K562 (cell line): ENCODE measurements at regions not wholly inside any gene's neighbourhood (a gene's known extent, or its start where the extent isn't known, plus 50 kb on each side); places are given as distances from the start of the nearest gene placed in this dataset.
A peak's percentile ranks its signal among the peaks of the same experiment; 100 is the strongest.

Experiments used
- CREB1 ChIP-seq, 2 experiments: sonication (generic) in 1 of 2; formaldehyde crosslinking in 1 of 2; IDR thresholded peaks; 2 replicates each; pipeline versions ENCODE4 v1.6.1 to v1.8.0; 2012 to 2022; ENCODE audit warnings: inconsistent platforms in 1 of 2, mild to moderate bottlenecking in 1 of 2, missing genetic modification reagents in 1 of 2, moderate library complexity in 1 of 2
- EHMT2 ChIP-seq: fragments of 450-650 bp; IDR thresholded peaks from 2 replicates; pipeline ENCODE4 v1.6.1; 2018; ENCODE audit warnings: antibody characterized with exemption
- ESRRB ChIP-seq: fragments of 250-450 bp; sonication (Bioruptor Pico); IDR thresholded peaks from 2 replicates; pipeline ENCODE4 v1.5.0; 2020; ENCODE audit warnings: mild to moderate bottlenecking, moderate library complexity, borderline replicate concordance
- EWSR1 ChIP-seq: fragments of 450-650 bp; IDR thresholded peaks from 2 replicates; pipeline ENCODE4 v1.6.1; 2018; ENCODE audit warnings: borderline replicate concordance, mild to moderate bottlenecking, low read depth, moderate library complexity; ENCODE audit not compliant: partially characterized antibody
- FOS ChIP-seq: IDR thresholded peaks from 3 replicates; pipeline ENCODE4 v1.6.1; 2011; ENCODE audit not compliant: insufficient read length; ENCODE audit errors: extremely low read depth
- IRF2 ChIP-seq: sonication (generic); formaldehyde crosslinking; IDR thresholded peaks from 2 replicates; pipeline ENCODE4 v1.8.1; 2022; ENCODE audit warnings: mild to moderate bottlenecking, missing genetic modification reagents
- MAZ ChIP-seq, 2 experiments: fragments of 450-650 bp in 1 of 2; sonication (generic) in 1 of 2; formaldehyde crosslinking; IDR thresholded peaks in 1 of 2; conservative IDR thresholded peaks in 1 of 2; 2 replicates each; pipeline versions ENCODE4 v1.4.0 to v1.5.0; 2020; ENCODE audit warnings: mild to moderate bottlenecking in 1 of 2, missing genetic modification reagents in 1 of 2
- MTA3 ChIP-seq: fragments of 450-650 bp; formaldehyde crosslinking; IDR thresholded peaks from 2 replicates; pipeline ENCODE4 v1.6.1; 2017; ENCODE audit warnings: mild to moderate bottlenecking, borderline replicate concordance
- NR2F6 ChIP-seq: fragments of 450-650 bp; formaldehyde crosslinking; IDR thresholded peaks from 2 replicates; pipeline ENCODE4 v1.4.0; 2020; ENCODE audit warnings: mild to moderate bottlenecking
- POLR2G ChIP-seq: fragments of 200-400 bp; formaldehyde crosslinking; IDR thresholded peaks from 2 replicates; pipeline ENCODE4 v1.6.1; 2017; ENCODE audit warnings: low read depth, mild to moderate bottlenecking, antibody characterized with exemption, low read length, moderate library complexity
- RB1 ChIP-seq: fragments of 450-650 bp; IDR thresholded peaks from 2 replicates; pipeline ENCODE4 v1.6.1; 2017; ENCODE audit warnings: low read depth, mild to moderate bottlenecking
- SIRT6 ChIP-seq: IDR thresholded peaks from one replicate; pipeline ENCODE4 v1.6.1; 2012; ENCODE audit warnings: low read depth, mild to moderate bottlenecking, control low read depth, inconsistent platforms, low read length, moderate library complexity
- SMARCA5 ChIP-seq: fragments of 450-650 bp; IDR thresholded peaks from 2 replicates; pipeline ENCODE4 v1.6.1; 2016
- U2AF2 ChIP-seq: fragments of 200-400 bp; formaldehyde crosslinking; optimal IDR thresholded peaks from 2 replicates; pipeline ENCODE3; 2017; ENCODE audit warnings: low read depth, mild to moderate bottlenecking, low read length
- ZNF12 ChIP-seq: sonication (generic); formaldehyde crosslinking; IDR thresholded peaks from 2 replicates; pipeline ENCODE4 v1.4.0; 2020; ENCODE audit warnings: mild to moderate bottlenecking, missing genetic modification reagents
- ZSCAN32 ChIP-seq: fragments of 450-650 bp; formaldehyde crosslinking; IDR thresholded peaks from 2 replicates; pipeline ENCODE4 v1.4.0; 2020; ENCODE audit warnings: mild to moderate bottlenecking, moderate library complexity
- TF ChIP-seq, protein P1 (sequence below): fragments of 150-350 bp; IDR thresholded peaks from 2 replicates; pipeline ENCODE4 v1.6.1; 2014; ENCODE audit warnings: low read depth, mild to moderate bottlenecking, low read length, borderline replicate concordance
- TF ChIP-seq, protein P2 (sequence below): fragments of 450-650 bp; formaldehyde crosslinking; IDR thresholded peaks from 2 replicates; pipeline ENCODE4 v1.4.0; 2020; ENCODE audit warnings: mild to moderate bottlenecking, moderate library complexity
- TF ChIP-seq, protein P3 (sequence below): fragments of 250-450 bp; sonication (Bioruptor Pico); IDR thresholded peaks from 2 replicates; pipeline ENCODE4 v1.4.0; 2020; ENCODE audit warnings: mild to moderate bottlenecking
- TF ChIP-seq, protein P4 (sequence below): fragments of 250-450 bp; sonication (Bioruptor Pico); IDR thresholded peaks from 2 replicates; pipeline ENCODE4 v1.5.0; 2021; ENCODE audit warnings: mild to moderate bottlenecking, borderline replicate concordance

DNA sequence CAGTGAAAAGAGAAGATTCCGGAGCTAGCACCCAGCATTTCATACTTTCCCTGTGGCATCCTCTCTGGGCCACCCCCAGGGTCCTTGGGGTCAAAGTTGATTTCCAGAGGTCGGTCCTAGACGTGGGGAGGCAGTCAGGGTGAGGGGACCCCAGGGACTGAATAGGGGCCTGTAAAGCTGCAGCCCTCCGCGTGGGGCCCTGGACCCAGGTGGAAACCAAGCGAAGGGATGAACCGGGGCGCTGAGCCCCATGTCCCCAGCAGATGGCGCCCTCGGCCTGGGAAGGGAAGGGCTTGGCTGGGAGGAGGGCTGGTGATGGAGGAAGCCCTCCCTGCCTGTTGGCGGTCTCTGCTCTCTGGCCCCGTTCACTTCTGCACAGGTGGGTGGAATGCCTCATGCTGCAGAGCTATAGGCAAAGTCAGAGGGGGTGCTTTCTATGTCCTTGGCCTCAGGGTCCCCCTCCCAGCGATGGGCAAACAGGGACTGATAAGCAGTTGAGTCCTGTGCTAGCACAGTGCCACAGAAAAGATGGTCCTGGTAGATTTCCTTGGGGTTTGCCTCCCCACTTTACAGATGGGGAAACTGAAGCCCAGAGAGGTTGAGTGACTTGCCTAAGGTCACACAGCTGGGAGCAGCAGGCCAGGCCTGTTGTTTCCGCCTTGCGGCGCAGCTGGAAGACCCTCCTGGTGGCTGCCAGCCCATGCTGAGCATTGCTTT is 163.4 kb upstream of the CIBAR2 start (continued):
- TF ChIP-seq, protein P1, sequence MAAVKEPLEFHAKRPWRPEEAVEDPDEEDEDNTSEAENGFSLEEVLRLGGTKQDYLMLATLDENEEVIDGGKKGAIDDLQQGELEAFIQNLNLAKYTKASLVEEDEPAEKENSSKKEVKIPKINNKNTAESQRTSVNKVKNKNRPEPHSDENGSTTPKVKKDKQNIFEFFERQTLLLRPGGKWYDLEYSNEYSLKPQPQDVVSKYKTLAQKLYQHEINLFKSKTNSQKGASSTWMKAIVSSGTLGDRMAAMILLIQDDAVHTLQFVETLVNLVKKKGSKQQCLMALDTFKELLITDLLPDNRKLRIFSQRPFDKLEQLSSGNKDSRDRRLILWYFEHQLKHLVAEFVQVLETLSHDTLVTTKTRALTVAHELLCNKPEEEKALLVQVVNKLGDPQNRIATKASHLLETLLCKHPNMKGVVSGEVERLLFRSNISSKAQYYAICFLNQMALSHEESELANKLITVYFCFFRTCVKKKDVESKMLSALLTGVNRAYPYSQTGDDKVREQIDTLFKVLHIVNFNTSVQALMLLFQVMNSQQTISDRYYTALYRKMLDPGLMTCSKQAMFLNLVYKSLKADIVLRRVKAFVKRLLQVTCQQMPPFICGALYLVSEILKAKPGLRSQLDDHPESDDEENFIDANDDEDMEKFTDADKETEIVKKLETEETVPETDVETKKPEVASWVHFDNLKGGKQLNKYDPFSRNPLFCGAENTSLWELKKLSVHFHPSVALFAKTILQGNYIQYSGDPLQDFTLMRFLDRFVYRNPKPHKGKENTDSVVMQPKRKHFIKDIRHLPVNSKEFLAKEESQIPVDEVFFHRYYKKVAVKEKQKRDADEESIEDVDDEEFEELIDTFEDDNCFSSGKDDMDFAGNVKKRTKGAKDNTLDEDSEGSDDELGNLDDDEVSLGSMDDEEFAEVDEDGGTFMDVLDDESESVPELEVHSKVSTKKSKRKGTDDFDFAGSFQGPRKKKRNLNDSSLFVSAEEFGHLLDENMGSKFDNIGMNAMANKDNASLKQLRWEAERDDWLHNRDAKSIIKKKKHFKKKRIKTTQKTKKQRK, result no peak
- TF ChIP-seq POLR2G, result no peak
- TF ChIP-seq SIRT6, result no peak
- TF ChIP-seq, protein P2, sequence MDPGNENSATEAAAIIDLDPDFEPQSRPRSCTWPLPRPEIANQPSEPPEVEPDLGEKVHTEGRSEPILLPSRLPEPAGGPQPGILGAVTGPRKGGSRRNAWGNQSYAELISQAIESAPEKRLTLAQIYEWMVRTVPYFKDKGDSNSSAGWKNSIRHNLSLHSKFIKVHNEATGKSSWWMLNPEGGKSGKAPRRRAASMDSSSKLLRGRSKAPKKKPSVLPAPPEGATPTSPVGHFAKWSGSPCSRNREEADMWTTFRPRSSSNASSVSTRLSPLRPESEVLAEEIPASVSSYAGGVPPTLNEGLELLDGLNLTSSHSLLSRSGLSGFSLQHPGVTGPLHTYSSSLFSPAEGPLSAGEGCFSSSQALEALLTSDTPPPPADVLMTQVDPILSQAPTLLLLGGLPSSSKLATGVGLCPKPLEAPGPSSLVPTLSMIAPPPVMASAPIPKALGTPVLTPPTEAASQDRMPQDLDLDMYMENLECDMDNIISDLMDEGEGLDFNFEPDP (CRISPR knock-in tag), result no peak
- no peak for TF ChIP-seq ZNF12
- TF ChIP-seq CREB1 (IDR thresholded peaks at IDR 0.05), result no peak
- no peak for TF ChIP-seq CREB1 (CRISPR knock-in tag; IDR thresholded peaks at IDR 0.05)
- no peak for TF ChIP-seq IRF2
- no peak for TF ChIP-seq NR2F6 (CRISPR knock-in tag)
- peak; percentile 94 for TF ChIP-seq EHMT2
- TF ChIP-seq EWSR1, result no peak
- TF ChIP-seq, protein P3, sequence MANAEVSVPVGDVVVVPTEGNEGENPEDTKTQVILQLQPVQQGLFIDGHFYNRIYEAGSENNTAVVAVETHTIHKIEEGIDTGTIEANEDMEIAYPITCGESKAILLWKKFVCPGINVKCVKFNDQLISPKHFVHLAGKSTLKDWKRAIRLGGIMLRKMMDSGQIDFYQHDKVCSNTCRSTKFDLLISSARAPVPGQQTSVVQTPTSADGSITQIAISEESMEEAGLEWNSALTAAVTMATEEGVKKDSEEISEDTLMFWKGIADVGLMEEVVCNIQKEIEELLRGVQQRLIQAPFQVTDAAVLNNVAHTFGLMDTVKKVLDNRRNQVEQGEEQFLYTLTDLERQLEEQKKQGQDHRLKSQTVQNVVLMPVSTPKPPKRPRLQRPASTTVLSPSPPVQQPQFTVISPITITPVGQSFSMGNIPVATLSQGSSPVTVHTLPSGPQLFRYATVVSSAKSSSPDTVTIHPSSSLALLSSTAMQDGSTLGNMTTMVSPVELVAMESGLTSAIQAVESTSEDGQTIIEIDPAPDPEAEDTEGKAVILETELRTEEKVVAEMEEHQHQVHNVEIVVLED (CRISPR knock-in tag), result no peak
- peak; percentile 68; the same call in 1 of the 2 replicates for TF ChIP-seq MTA3
- TF ChIP-seq MAZ (CRISPR knock-in tag; conservative IDR thresholded peaks at IDR 0.05 in 1 of 2, IDR thresholded peaks at IDR 0.05 in 1 of 2), result peak; percentile 54 to 75
- TF ChIP-seq U2AF2, result no peak
- TF ChIP-seq ESRRB, result no peak
- TF ChIP-seq RB1, result peak; percentile 91
- TF ChIP-seq, protein P4, sequence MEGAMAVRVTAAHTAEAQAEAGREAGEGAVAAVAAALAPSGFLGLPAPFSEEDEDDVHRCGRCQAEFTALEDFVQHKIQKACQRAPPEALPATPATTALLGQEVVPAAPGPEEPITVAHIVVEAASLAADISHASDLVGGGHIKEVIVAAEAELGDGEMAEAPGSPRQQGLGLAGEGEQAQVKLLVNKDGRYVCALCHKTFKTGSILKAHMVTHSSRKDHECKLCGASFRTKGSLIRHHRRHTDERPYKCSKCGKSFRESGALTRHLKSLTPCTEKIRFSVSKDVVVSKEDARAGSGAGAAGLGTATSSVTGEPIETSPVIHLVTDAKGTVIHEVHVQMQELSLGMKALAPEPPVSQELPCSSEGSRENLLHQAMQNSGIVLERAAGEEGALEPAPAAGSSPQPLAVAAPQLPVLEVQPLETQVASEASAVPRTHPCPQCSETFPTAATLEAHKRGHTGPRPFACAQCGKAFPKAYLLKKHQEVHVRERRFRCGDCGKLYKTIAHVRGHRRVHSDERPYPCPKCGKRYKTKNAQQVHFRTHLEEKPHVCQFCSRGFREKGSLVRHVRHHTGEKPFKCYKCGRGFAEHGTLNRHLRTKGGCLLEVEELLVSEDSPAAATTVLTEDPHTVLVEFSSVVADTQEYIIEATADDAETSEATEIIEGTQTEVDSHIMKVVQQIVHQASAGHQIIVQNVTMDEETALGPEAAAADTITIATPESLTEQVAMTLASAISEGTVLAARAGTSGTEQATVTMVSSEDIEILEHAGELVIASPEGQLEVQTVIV (CRISPR knock-in tag), result no peak
- peak; percentile 90 for TF ChIP-seq SMARCA5
- no peak for TF ChIP-seq FOS
- TF ChIP-seq ZSCAN32 (CRISPR knock-in tag), result no peak
